Upper lobe of right lung (tissue), 1 donor: ENCODE measurements at regions not wholly inside any gene's neighbourhood (a gene's known extent, or its start where the extent isn't known, plus 50 kb on each side); places are given as distances from the start of the nearest gene placed in this dataset.

Experiments
- ATAC-seq: fragments of 200-7000 bp; cut with Tn5 transposase; one replicate; pipeline ENCODE4 v1.9.1; 2020; ENCODE audit warnings: mild to moderate bottlenecking, moderate library complexity
- DNase-seq: peaks from one replicate; pipeline ENCODE4 v3.0.0-alpha.2; 2020
- H3K27ac ChIP-seq: fragments of 200-600 bp; one replicate; pipeline ENCODE4 v1.8.0; 2022
- H3K27me3 ChIP-seq: fragments of 200-600 bp; one replicate; pipeline ENCODE4 v1.8.0; 2022; ENCODE audit warnings: mild to moderate bottlenecking
- H3K36me3 ChIP-seq: fragments of 200-600 bp; one replicate; pipeline ENCODE4 v1.8.0; 2022
- H3K4me1 ChIP-seq: fragments of 200-600 bp; one replicate; pipeline ENCODE4 v1.8.0; 2022
- H3K4me3 ChIP-seq: fragments of 200-600 bp; one replicate; pipeline ENCODE4 v1.8.0; 2022; ENCODE audit warnings: mild to moderate bottlenecking
- H3K9me3 ChIP-seq: fragments of 200-600 bp; one replicate; pipeline ENCODE4 v1.8.0; 2022
- CTCF ChIP-seq: fragments of 200-600 bp; IDR thresholded peaks from one replicate; pipeline ENCODE4 v1.8.0; 2022; ENCODE audit warnings: antibody characterized with exemption
- intact Hi-C: fragments of 100-400 bp; cut with DNase I; formaldehyde crosslinking; loops from one replicate; pipeline ENCODE4 v1.11.0; 2022
- donor health status: DM: no; HTN: yes; CAD: no; lungs with severe emphysema.

DNA sequence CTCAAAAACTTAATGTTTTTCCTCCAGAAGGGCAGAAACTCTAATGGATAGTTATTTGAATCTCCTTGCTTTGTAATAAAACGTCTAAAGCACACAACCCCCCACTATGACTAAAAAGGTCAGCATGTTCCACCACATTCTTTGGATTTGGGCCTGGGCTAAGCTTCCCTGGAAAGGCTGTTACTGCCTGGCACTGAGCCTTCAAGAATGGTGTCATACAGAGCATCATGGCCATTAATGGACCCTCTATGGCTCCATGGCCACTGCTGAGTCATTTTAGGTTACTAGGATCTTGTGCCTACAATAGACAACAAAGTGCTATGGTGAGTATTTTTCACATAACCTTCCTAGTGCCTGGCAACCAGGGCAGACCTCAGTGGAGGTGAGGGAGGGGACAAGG, 242.6 kb upstream of the FAT3 start:
- intact Hi-C loops, result no loop called here
- no peak overlapping the region for H3K27ac ChIP-seq
- no peaks in the 10 kb centered on the region for H3K4me1 ChIP-seq
- no peak for TF ChIP-seq CTCF
- no peaks in the 10 kb centered on the region for H3K9me3 ChIP-seq
- H3K4me3 ChIP-seq, result no peak overlapping the region
- H3K27me3 ChIP-seq, result no peaks in the 10 kb centered on the region
- H3K36me3 ChIP-seq, result no peaks in the 10 kb centered on the region
- no peak for DNase-seq
- ATAC-seq, result peak; percentile 48

- DNase-seq (no peak), ATAC-seq (no peak)
- Histone ChIP-seq H3K36me3 (no peaks in the 10 kb centered on the region), H3K27me3 (no peaks in the 10 kb centered on the region), H3K9me3 (no peaks in the 10 kb centered on the region), H3K4me1 (no peaks in the 10 kb centered on the region), H3K27ac (no peak overlapping the region), H3K4me3 (no peak overlapping the region)
- TF ChIP-seq CTCF, result no peak
- intact Hi-C loops, result no loop called here
Measured at GRCh38 chr11:91979775-91980174, 244.8 kb upstream of the FAT3 start.

- Histone ChIP-seq H3K4me1 (no peaks in the 10 kb centered on the region), H3K27me3 (no peaks in the 10 kb centered on the region), H3K27ac (no peak overlapping the region), H3K4me3 (no peak overlapping the region), H3K9me3 (no peaks in the 10 kb centered on the region), H3K36me3 (no peaks in the 10 kb centered on the region)
- ATAC-seq, result no peak
- DNase-seq, result no peak
- intact Hi-C loops, result no loop called here
- TF ChIP-seq CTCF, result no peak
Measured at GRCh38 chr11:91978747-91979146, 245.9 kb upstream of the FAT3 start.

- TF ChIP-seq CTCF, result no peak
- no peak for DNase-seq
- intact Hi-C loops, result no loop called here
- Histone ChIP-seq H3K4me3 (no peak overlapping the region), H3K4me1 (no peaks in the 10 kb centered on the region), H3K27ac (no peak overlapping the region), H3K36me3 (no peaks in the 10 kb centered on the region), H3K9me3 (no peaks in the 10 kb centered on the region), H3K27me3 (no peaks in the 10 kb centered on the region)
- ATAC-seq, result no peak
Measured at GRCh38 chr11:91972665-91973266, 251.9 kb upstream of the FAT3 start.

- H3K36me3 ChIP-seq, result no peaks in the 10 kb centered on the region
- no peaks in the 10 kb centered on the region for H3K27me3 ChIP-seq
- intact Hi-C loops, result no loop called here
- no peaks in the 10 kb centered on the region for H3K9me3 ChIP-seq
- no peak for TF ChIP-seq CTCF
- ATAC-seq (no peak), DNase-seq (no peak)
- no peaks in the 10 kb centered on the region for H3K4me1 ChIP-seq
- H3K4me3 ChIP-seq, result no peak overlapping the region
- no peak overlapping the region for H3K27ac ChIP-seq
Measured at GRCh38 chr11:91970624-91971023, 254.0 kb upstream of the FAT3 start.

DNA sequence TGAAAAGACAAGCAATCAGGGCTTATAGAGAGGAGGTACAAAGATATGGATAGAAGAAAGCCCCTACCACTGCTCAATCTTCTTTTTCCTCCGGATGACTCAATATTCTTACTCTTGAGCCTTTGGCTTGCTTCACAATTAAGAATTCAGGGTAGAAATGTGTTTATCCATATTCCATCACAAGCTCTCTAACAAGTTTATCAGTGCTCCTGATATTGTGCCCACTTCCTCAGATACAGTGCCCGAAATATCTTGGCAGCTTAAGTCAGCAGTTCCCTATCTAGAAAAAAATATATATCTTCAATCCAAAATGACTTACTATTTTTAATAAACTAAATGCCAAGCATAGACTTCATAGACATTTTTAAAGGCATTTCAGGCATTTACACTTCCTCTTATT, 255.1 kb upstream of the FAT3 start:
- no peaks in the 10 kb centered on the region for H3K36me3 ChIP-seq
- no peak for DNase-seq
- no peaks in the 10 kb centered on the region for H3K9me3 ChIP-seq
- no peak for TF ChIP-seq CTCF
- no peak overlapping the region for H3K4me3 ChIP-seq
- H3K27ac ChIP-seq, result no peak overlapping the region
- no peak for ATAC-seq
- no peaks in the 10 kb centered on the region for H3K27me3 ChIP-seq
- H3K4me1 ChIP-seq, result no peaks in the 10 kb centered on the region
- intact Hi-C loops, result no loop called here
